ENCODE measurements at regions not wholly inside any gene's neighbourhood (a gene's known extent, or its start where the extent isn't known, plus 50 kb on each side); places are given as distances from the start of the nearest gene placed in this dataset.

GRCh38 chr12:73623421-73623820 lies 914.2 kb upstream of the ATXN7L3B start:
- Histone ChIP-seq H3K27ac (no peak overlapping the region), H3K4me1 (no peaks in the 10 kb centered on the region), H3K27me3 (no peaks in the 10 kb centered on the region), H3K36me3 (peaks cover 3% of the 10 kb centered on the region), H3K9me3 (no peaks in the 10 kb centered on the region), H3K4me3 (no peak overlapping the region)
- intact Hi-C loops (cut with DNase I; ENCODE audit: low total_unique reads) = no loop called here
- no peak for TF ChIP-seq POLR2AphosphoS5 (IDR thresholded peaks at IDR 0.05)
- TF ChIP-seq, protein P1, sequence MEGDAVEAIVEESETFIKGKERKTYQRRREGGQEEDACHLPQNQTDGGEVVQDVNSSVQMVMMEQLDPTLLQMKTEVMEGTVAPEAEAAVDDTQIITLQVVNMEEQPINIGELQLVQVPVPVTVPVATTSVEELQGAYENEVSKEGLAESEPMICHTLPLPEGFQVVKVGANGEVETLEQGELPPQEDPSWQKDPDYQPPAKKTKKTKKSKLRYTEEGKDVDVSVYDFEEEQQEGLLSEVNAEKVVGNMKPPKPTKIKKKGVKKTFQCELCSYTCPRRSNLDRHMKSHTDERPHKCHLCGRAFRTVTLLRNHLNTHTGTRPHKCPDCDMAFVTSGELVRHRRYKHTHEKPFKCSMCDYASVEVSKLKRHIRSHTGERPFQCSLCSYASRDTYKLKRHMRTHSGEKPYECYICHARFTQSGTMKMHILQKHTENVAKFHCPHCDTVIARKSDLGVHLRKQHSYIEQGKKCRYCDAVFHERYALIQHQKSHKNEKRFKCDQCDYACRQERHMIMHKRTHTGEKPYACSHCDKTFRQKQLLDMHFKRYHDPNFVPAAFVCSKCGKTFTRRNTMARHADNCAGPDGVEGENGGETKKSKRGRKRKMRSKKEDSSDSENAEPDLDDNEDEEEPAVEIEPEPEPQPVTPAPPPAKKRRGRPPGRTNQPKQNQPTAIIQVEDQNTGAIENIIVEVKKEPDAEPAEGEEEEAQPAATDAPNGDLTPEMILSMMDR (IDR thresholded peaks at IDR 0.05) = no peak
- DNase-seq (ENCODE audit: low spot score in 2 of 2) = no peak

DNA sequence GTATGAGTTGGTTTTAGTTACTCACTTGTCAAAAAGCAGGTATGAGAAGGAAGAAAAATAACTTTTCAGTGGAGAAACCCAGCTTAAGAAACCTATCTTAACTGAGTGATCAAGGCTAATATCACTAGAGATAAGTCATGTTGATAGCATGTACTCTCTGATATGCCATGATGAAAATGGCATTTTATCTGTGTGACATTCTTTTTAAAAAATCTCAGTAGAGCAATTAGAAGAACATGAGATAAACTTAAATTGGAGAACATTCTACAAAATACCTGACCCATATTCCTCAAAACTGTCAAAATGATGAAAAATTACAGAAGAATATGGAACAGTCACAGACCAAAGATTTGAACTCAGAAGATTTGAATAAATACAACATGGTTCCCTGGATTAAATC lies 912.4 kb upstream of the ATXN7L3B start:
- intact Hi-C loops (cut with DNase I; ENCODE audit: low total_unique reads) = no loop called here
- H3K4me1 ChIP-seq = no peaks in the 10 kb centered on the region
- H3K9me3 ChIP-seq = no peaks in the 10 kb centered on the region
- H3K36me3 ChIP-seq = no peaks in the 10 kb centered on the region
- H3K27ac ChIP-seq = no peak overlapping the region
- DNase-seq (ENCODE audit: low spot score in 2 of 2) = no peak
- no peaks in the 10 kb centered on the region for H3K27me3 ChIP-seq
- H3K4me3 ChIP-seq = no peak overlapping the region
- TF ChIP-seq, protein P1 (IDR thresholded peaks at IDR 0.05) = no peak

GRCh38 chr12:73629171-73629570 lies 908.5 kb upstream of the ATXN7L3B start:
- no peak overlapping the region for H3K27ac ChIP-seq

GRCh38 chr12:73629893-73630831 lies 907.5 kb upstream of the ATXN7L3B start:
- intact Hi-C loops (cut with DNase I; ENCODE audit: low total_unique reads) = no loop called here
- TF ChIP-seq POLR2AphosphoS5 (IDR thresholded peaks at IDR 0.05) = no peak
- TF ChIP-seq, protein P1 (IDR thresholded peaks at IDR 0.05) = no peak
- TF ChIP-seq POLR2A (IDR thresholded peaks at IDR 0.05) = no peak
- Histone ChIP-seq H3K27ac (no peak overlapping the region), H3K4me3 (no peak overlapping the region), H3K36me3 (no peaks in the 10 kb centered on the region), H3K4me1 (no peaks in the 10 kb centered on the region), H3K27me3 (no peaks in the 10 kb centered on the region), H3K9me3 (no peaks in the 10 kb centered on the region)
- DNase-seq (ENCODE audit: low spot score in 2 of 2) = no peak

More at GRCh38 chr12:73629171-73629570, 908.5 kb upstream of the ATXN7L3B start:
- no peaks in the 10 kb centered on the region for H3K27me3 ChIP-seq
- H3K36me3 ChIP-seq = no peaks in the 10 kb centered on the region
- TF ChIP-seq, protein P1 (IDR thresholded peaks at IDR 0.05) = no peak
- H3K4me1 ChIP-seq = no peaks in the 10 kb centered on the region
- H3K4me3 ChIP-seq = no peak overlapping the region
- H3K9me3 ChIP-seq = no peaks in the 10 kb centered on the region
- intact Hi-C loops (cut with DNase I; ENCODE audit: low total_unique reads) = no loop called here
- no peak for DNase-seq (ENCODE audit: low spot score in 2 of 2)

DNA sequence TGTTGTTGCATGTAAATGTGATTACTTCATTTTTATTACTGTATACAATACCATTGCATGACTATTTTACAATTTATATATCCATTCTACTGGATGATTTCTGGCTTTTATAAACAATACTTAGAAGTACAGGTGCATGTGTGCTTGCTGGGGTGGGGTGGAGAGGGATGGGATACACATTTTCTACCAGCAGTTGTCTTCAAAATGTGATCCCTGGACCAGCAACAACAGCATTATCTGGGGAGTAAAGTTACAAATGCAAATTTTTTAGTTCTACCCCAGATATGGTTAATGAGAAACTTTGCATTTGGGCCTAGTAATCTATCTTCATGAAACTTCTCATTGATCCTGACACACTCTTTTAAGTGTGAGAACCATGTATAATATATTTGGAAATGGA lies 905.4 kb upstream of the ATXN7L3B start:
- Histone ChIP-seq H3K4me3 (no peak overlapping the region), H3K4me1 (no peaks in the 10 kb centered on the region), H3K27me3 (no peaks in the 10 kb centered on the region), H3K9me3 (no peaks in the 10 kb centered on the region), H3K27ac (no peak overlapping the region), H3K36me3 (no peaks in the 10 kb centered on the region)
- intact Hi-C loops (cut with DNase I; ENCODE audit: low total_unique reads) = no loop called here
- no peak for DNase-seq (ENCODE audit: low spot score in 2 of 2)
- TF ChIP-seq POLR2AphosphoS5 (IDR thresholded peaks at IDR 0.05) = no peak
- no peak for TF ChIP-seq POLR2A (IDR thresholded peaks at IDR 0.05)
- TF ChIP-seq, protein P1 (IDR thresholded peaks at IDR 0.05) = no peak

Data from breast epithelium (tissue), 4 donors.